Esophagus (tissue), 2 donors: ENCODE measurements at regions not wholly inside any gene's neighbourhood (a gene's known extent, or its start where the extent isn't known, plus 50 kb on each side); places are given as distances from the start of the nearest gene placed in this dataset.

Experiments
- H3K27ac ChIP-seq, 2 donors: one replicate each; pipeline ENCODE4 v1.5.1; 2013; ENCODE audit warnings: low read depth in 2 of 2, mild to moderate bottlenecking in 2 of 2, inconsistent platforms in 1 of 2, low read length in 1 of 2, moderate library complexity in 1 of 2
- H3K27me3 ChIP-seq, 2 donors: one replicate each; pipeline ENCODE4 v1.6.1; 2013; ENCODE audit warnings: low read length in 2 of 2, control low read depth in 1 of 2, mild to moderate bottlenecking in 1 of 2; ENCODE audit not compliant: insufficient read depth in 2 of 2, control insufficient read depth in 1 of 2
- H3K36me3 ChIP-seq, 2 donors: one replicate each; pipeline ENCODE4 v1.6.1; 2013; ENCODE audit warnings: low read length in 1 of 2; ENCODE audit not compliant: control insufficient read depth in 2 of 2, insufficient read depth in 2 of 2
- H3K4me1 ChIP-seq, 2 donors: one replicate each; pipeline ENCODE4 v1.6.1; 2013; ENCODE audit warnings: low read length in 1 of 2; ENCODE audit not compliant: control insufficient read depth in 2 of 2, insufficient read depth in 2 of 2
- H3K4me3 ChIP-seq, 2 donors: one replicate each; pipeline ENCODE4 v1.5.1; 2013; ENCODE audit warnings: low read length in 2 of 2, mild to moderate bottlenecking in 2 of 2, low read depth in 1 of 2, moderate library complexity in 1 of 2
- H3K9me3 ChIP-seq, 2 donors: one replicate each; pipeline ENCODE4 v1.6.1; 2013; ENCODE audit warnings: mild to moderate bottlenecking in 2 of 2, low read depth in 1 of 2, low read length in 1 of 2, moderate library complexity in 1 of 2; ENCODE audit not compliant: control insufficient read depth in 2 of 2, insufficient read depth in 1 of 2
- WGBS, 2 donors: extraction: QIAGEN DNeasy Blood & Tissue Kit; methylation state at CpG; one replicate each; pipeline ENCODE4 v1.1.7; 2013; 5-methylcytosine and 5-hydroxymethylcytosine counted together
- donor health status: healthy with polysubstance abuse.
- donor health status: Bipolar disorder and iron deficiency.

GRCh38 chr15:87155771-87156170 lies 1076.1 kb downstream of the AGBL1 start:
- Histone ChIP-seq H3K4me3 (no peak overlapping the region), H3K9me3 (no peaks in the 10 kb centered on the region), H3K4me1 (no peaks in the 10 kb centered on the region), H3K27me3 (no peaks in the 10 kb centered on the region), H3K27ac (no peak overlapping the region), H3K36me3 (no peaks in the 10 kb centered on the region)
- 79 to 82% methylated on average over 4 of the region's 4 CpGs for WGBS, 2 donors

GRCh38 chr15:87154761-87155160 lies 1075.1 kb downstream of the AGBL1 start:
- no peaks in the 10 kb centered on the region for H3K27me3 ChIP-seq
- H3K4me3 ChIP-seq = no peak overlapping the region

DNA sequence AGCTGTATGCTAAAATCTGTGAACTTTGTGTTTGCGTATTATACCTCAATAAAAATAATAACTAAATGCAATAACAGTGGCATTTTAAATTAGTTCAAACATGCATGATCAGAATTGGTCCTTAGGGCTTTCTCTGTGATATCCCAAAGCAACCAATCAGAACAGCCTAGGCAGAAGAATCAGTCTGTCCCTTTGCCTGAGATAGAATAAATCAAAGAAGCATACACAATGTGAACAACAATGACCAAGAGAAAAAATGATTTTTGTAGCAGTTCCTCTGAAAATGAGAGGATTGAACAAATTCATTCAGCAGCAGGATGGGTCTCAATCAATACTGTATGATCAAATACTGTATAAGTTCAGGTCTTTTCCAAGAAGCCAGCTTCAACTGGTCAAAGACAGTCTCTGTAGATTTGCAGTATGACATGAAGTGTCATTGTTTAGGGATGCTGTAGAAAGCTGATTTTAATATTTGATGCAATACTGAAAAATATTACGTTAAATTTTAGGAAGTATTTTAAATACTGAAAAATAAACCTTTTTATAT lies 1071.6 kb downstream of the AGBL1 start:
- WGBS, 2 donors = 83 to 92% methylated on average over 2 of the region's 2 CpGs

More at GRCh38 chr15:87154761-87155160, 1075.1 kb downstream of the AGBL1 start:
- no peaks in the 10 kb centered on the region for H3K36me3 ChIP-seq
- H3K9me3 ChIP-seq = no peaks in the 10 kb centered on the region
- H3K4me1 ChIP-seq = no peaks in the 10 kb centered on the region
- no peak overlapping the region for H3K27ac ChIP-seq

GRCh38 chr15:87145696-87146095 lies 1066.0 kb downstream of the AGBL1 start:
- Histone ChIP-seq H3K4me1 (no peaks in the 10 kb centered on the region), H3K36me3 (no peaks in the 10 kb centered on the region), H3K9me3 (no peaks in the 10 kb centered on the region), H3K4me3 (no peak overlapping the region), H3K27me3 (no peaks in the 10 kb centered on the region), H3K27ac (no peak overlapping the region)
- 61 to 75% methylated on average over 2 of the region's 2 CpGs for WGBS, 2 donors

More for the DNA sequence above, 1071.6 kb downstream of the AGBL1 start:
- no peak overlapping the region for H3K27ac ChIP-seq
- H3K36me3 ChIP-seq = no peaks in the 10 kb centered on the region
- no peaks in the 10 kb centered on the region for H3K9me3 ChIP-seq
- no peaks in the 10 kb centered on the region for H3K4me1 ChIP-seq
- no peak overlapping the region for H3K4me3 ChIP-seq
- H3K27me3 ChIP-seq = no peaks in the 10 kb centered on the region

DNA sequence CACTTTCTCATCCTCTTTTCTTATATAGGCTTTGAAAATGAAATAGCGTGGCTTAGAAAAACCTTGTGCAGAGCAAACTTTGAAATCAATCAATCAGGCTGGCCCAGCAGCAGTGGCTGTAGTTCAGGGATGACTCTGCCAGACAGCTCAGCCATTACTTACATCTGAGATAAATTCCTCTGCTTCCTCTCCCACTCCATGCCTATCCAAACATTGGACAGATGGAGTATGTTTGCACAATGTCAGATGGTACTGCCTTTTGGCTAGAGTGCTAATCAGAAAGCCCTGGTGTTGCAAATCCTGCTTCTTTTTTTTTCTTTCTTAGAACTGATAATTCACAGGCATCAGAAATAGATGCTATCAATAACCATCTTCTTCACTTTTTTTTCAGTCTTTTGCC lies 1065.1 kb downstream of the AGBL1 start:
- Histone ChIP-seq H3K9me3 (no peaks in the 10 kb centered on the region), H3K4me3 (no peak overlapping the region)
- 30 to 41% methylated on average over 1 of the region's 1 CpG for WGBS, 2 donors

GRCh38 chr15:87142096-87142495 lies 1062.4 kb downstream of the AGBL1 start:
- H3K9me3 ChIP-seq = no peaks in the 10 kb centered on the region
- H3K27me3 ChIP-seq = no peaks in the 10 kb centered on the region
- H3K27ac ChIP-seq = no peak overlapping the region

More for the DNA sequence above, 1065.1 kb downstream of the AGBL1 start:
- Histone ChIP-seq H3K27ac (no peak overlapping the region), H3K36me3 (no peaks in the 10 kb centered on the region), H3K27me3 (no peaks in the 10 kb centered on the region), H3K4me1 (no peaks in the 10 kb centered on the region)

DNA sequence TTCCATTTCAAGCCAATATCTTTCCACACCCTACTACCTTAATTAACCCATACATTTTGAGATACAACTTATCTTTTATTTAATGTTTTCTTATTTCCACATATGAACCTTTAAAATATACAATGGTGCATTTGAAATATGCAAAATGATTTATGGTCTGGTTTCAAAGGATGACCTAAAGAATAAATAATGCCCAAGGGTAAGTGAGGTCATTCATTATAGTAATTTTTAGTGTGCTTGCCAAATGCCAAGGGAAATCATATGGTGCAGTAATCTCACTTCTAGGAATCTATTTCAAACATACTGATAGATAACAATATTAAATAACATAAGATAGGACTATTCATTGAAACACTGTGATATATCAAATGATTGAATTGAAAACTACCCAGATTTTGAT lies 1055.4 kb downstream of the AGBL1 start:
- Histone ChIP-seq H3K4me3 (no peak overlapping the region), H3K27ac (no peak overlapping the region), H3K36me3 (no peaks in the 10 kb centered on the region), H3K4me1 (no peaks in the 10 kb centered on the region), H3K9me3 (no peaks in the 10 kb centered on the region), H3K27me3 (peaks cover 0 to 2% of the 10 kb centered on the region in 2 donors)

More at GRCh38 chr15:87142096-87142495, 1062.4 kb downstream of the AGBL1 start:
- H3K4me3 ChIP-seq = no peak overlapping the region
- H3K36me3 ChIP-seq = no peaks in the 10 kb centered on the region
- H3K4me1 ChIP-seq = no peaks in the 10 kb centered on the region

- no peaks in the 10 kb centered on the region for H3K36me3 ChIP-seq
- H3K27ac ChIP-seq = no peak overlapping the region
- peaks cover 0 to 2% of the 10 kb centered on the region in 2 donors for H3K27me3 ChIP-seq
- H3K4me3 ChIP-seq = no peak overlapping the region
- no peaks in the 10 kb centered on the region for H3K9me3 ChIP-seq
- no peaks in the 10 kb centered on the region for H3K4me1 ChIP-seq
Measured at GRCh38 chr15:87133704-87134103, 1054.0 kb downstream of the AGBL1 start.

- H3K27me3 ChIP-seq = peaks cover 0 to 2% of the 10 kb centered on the region in 2 donors
- 92 to 94% methylated on average over 1 of the region's 1 CpG for WGBS, 2 donors
- no peak overlapping the region for H3K4me3 ChIP-seq
- H3K36me3 ChIP-seq = no peaks in the 10 kb centered on the region
- H3K27ac ChIP-seq = no peak overlapping the region
- H3K9me3 ChIP-seq = no peaks in the 10 kb centered on the region
- no peaks in the 10 kb centered on the region for H3K4me1 ChIP-seq
Measured at GRCh38 chr15:87131067-87131466, 1051.4 kb downstream of the AGBL1 start.

- Histone ChIP-seq H3K4me3 (no peak overlapping the region), H3K27me3 (peaks cover 0 to 2% of the 10 kb centered on the region in 2 donors), H3K27ac (no peak overlapping the region), H3K36me3 (no peaks in the 10 kb centered on the region), H3K9me3 (no peaks in the 10 kb centered on the region), H3K4me1 (no peaks in the 10 kb centered on the region)
- 55 to 67% methylated on average over 1 of the region's 1 CpG for WGBS, 2 donors
Measured at GRCh38 chr15:87129916-87130315, 1050.2 kb downstream of the AGBL1 start.
